HG02938 (cell line): ENCODE measurements at regions not wholly inside any gene's neighbourhood (a gene's known extent, or its start where the extent isn't known, plus 50 kb on each side); places are given as distances from the start of the nearest gene placed in this dataset.

Experiments used
- ATAC-seq: cut with Tn5 transposase; IDR thresholded peaks from one replicate; pipeline ENCODE4 v1.9.1; 2021; ENCODE audit warnings: mild to moderate bottlenecking, moderate library complexity; ENCODE audit not compliant: unreplicated experiment

DNA sequence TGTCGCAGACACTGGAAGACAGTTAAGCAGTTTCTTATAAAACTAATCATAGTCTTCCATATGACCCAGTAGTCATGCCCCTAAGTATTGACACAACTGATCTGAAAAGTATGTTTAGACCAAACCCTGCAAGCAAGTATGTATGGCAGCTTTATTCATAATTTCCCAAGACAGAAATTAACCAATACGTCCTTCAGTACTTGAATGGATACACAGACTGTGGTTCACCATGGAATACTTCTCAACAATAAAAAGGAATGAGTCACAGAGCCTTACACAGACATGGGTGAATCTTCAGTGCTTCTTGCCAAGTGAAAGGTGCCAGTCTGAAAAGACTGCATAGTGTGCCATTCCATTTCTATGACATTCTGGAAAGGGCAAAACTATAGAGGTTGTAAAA lies 50.2 kb upstream of the AKR1E2 start:
- ATAC-seq: no peak

- no peak for ATAC-seq
Observed at GRCh38 chr10:4772202-4772570, 53.8 kb upstream of the AKR1E2 start.

GRCh38 chr10:4771554-4772201 lies 54.3 kb upstream of the AKR1E2 start:
- ATAC-seq: no peak

GRCh38 chr10:4770801-4771553 lies 55.0 kb upstream of the AKR1E2 start:
- no peak for ATAC-seq

DNA sequence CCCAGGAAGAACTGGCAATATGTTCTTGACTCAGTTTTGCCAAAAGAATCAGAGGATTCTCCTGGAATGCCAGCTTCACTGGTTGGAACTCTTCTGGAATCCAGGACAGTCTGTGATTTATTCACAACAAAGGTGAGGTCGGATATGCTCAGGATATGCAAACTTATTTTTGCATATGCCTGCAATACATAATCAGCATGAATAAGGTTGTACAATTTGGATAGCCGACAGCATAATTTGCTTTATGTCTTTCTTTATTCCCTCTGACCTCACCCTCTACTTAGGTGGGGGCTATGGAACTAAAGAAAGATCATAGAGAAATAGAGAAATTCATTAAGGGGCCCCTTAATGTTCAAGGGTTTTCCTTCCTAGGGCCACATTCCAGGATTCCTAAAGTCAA lies 57.6 kb upstream of the AKR1E2 start:
- no peak for ATAC-seq

DNA sequence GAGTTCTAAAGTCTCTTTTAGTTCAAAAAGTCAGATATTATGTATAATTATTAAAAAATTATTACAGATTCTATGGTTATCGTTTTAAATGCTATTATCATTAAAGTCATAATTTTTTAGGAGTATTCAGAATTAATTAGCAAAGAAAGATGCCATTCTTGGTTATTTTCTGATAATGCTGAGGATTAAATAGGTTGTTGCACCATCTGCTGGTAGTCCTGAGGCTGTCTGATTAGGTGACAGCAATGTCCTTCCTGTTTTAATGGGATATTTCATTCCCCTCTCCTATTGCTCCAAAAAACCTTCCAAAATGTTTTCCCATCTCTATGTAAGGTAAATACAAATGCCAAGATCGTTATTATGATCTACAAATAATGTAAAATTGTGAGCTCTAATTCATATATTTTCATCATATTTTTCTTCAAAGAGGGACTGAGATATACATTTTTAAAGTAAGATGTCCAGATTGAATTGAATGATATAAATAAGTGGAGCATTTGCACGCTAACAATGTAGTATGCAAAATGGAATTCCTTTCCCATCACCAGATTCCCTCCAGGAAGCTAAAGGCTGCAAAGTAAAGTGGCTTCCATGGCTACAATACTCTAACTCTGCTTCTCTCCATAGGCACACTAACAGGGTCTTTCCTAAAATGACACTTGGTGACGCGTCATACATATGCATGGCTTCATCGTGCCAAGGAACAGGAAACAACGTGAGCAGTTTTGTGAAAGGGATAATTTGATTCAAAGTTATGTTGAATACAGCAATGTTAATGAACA lies 58.8 kb upstream of the AKR1E2 start:
- ATAC-seq: no peak

GRCh38 chr10:4766454-4766853 lies 59.6 kb upstream of the AKR1E2 start:
- no peak for ATAC-seq

DNA sequence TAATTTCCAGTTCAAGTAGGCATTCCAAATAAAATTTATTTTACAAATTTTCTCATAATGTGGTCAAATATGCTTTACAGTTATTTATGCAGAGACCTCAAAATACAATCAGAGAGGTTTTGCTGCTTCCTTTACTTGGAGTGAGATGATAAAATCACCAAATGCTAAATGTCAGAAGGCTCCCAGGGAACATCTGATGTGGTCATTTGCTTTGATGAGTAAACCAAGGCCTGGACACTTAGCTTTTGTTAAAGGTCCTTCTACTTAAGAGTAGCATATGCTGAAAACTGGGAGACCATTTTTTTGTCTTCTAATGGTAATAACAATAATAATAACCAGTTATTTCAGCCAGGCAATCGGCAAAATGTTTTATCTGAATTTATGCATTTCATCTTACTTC lies 60.6 kb upstream of the AKR1E2 start:
- no peak for ATAC-seq

GRCh38 chr10:4763960-4764428 lies 62.0 kb upstream of the AKR1E2 start:
- ATAC-seq: no peak

- ATAC-seq: no peak
Observed at GRCh38 chr10:4763513-4763912, 62.5 kb upstream of the AKR1E2 start.

DNA sequence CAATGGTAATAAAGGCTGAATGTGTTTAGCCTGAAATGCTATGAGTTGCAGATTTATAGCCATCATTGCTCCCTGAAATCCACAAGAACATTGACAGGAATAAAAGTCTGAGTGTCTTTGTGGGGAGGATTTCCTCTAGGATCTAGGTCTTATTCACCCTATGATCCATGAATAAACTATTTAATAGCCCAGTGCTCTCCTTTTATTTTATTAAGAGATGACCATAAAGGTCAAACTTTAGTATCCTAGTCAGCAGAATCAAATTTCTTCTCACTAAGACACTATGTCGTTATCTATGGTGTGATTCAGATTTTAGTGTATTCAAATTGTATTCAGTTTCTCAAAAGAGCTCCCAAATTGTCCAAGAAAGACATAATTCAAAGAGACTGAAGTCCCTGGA lies 67.8 kb upstream of the AKR1E2 start:
- no peak for ATAC-seq

GRCh38 chr10:4755286-4755989 lies 70.6 kb upstream of the AKR1E2 start:
- ATAC-seq: no peak

DNA sequence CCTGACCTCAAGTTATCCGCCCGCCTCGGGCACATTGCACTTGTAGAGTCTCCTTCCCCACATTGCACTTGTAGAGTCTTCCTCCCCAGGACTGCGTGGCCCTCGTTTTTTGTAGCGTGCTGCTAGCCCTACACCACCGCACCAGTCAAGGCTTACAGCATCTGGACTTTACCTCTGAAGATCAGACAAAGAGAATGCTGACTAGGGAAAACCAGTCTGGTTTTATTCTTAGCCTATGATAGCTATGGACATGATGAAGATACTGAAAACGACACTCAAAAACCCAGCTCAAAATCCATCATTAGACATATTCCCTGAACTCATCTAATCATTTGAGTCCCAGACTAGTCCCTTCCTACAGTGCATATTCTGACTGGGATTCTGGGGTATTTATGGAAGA lies 71.9 kb upstream of the AKR1E2 start:
- no peak for ATAC-seq

- ATAC-seq: no peak
Observed at GRCh38 chr10:4751211-4751610, 74.8 kb upstream of the AKR1E2 start.

- no peak for ATAC-seq
Observed at GRCh38 chr10:4749271-4749574, 76.8 kb upstream of the AKR1E2 start.

DNA sequence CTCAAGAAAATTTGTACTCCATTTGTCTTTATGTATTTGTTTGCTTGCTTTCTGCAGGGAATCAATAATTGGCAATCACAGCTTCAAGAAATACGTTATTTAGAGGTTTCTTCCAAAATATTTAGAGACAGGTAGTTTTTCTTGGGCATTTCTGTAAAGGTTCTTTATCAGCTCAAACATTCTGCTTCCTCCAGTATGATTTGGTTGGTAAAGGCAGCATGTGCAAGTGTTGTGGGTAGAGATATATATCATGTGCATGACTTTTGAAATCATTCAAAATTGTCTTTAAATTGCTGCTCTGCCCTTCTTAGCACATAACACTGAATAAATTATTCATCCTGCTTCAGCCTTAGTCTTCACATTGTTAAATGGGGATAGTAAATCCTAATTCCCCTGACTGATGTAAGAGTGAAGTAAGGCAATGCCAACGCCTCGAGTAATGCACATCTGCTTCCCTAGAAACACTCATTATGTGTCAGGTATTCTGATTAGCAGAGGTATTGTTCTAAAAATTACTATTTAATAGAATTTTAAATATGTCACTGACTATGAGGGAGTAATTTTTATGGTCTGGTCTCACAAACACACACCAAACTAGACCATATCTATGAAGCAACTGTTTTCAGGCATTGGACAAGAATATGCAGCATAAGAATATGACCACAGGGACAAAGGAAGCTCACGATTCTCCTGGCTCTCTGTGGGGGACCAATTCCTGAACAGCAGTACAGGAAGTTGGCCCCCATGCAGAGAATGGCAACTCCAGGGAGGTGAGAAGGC lies 77.3 kb upstream of the AKR1E2 start:
- ATAC-seq: no peak

DNA sequence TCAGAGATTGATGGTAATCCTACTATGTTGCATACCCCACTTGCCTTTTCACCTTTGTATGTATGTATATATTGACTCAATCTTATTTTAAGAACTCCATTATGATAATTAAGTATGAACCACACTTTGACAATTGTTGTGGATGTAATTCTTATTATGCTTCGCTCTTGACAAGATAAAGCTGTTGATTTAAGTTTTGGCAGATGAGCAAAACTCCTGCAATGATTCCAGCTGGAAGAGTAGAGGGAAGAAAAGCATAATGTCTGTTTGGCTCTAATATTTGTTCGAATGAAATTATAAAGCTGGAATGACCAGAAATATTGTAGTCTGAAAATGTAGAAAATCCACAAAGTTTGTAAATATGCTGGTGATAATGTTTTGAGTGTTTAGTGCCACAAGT lies 83.8 kb upstream of the AKR1E2 start:
- ATAC-seq: no peak

- no peak for ATAC-seq
Observed at GRCh38 chr10:4740471-4740870, 85.5 kb upstream of the AKR1E2 start.

GRCh38 chr10:4736608-4737007 lies 89.4 kb upstream of the AKR1E2 start:
- no peak for ATAC-seq

DNA sequence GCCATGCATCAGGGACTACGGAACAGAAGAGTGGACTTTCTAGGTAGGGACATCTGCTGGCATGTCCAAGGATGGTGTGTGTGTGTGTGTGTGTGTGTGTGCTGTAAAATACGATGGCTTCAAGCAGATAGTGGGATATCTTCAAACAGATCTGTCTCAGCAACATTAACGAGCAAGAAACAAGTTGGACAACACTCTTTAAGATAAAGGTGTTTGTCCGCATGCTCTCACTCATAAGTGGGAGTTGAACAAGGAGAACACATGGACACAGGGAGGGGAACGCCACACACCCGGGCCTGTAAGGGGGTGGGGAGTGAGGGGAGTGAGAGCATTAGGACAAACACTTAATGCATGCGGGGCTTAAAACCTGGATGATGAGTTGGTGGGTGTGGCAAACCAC lies 89.8 kb upstream of the AKR1E2 start:
- no peak for ATAC-seq

GRCh38 chr10:4733843-4734224 lies 92.2 kb upstream of the AKR1E2 start:
- no peak for ATAC-seq
